Endodermal cell (in vitro differentiated cells): ENCODE measurements at regions not wholly inside any gene's neighbourhood (a gene's known extent, or its start where the extent isn't known, plus 50 kb on each side); places are given as distances from the start of the nearest gene placed in this dataset.
"Not testable (repeated sequence)": the region's sequence is repeated elsewhere in the genome, so short reads cannot be mapped to it uniquely, and the experiment has no call there.

Experiments used
- DNase-seq: peaks from one replicate; pipeline ENCODE4 v3.0.0-alpha.2; 2017
- H3K27ac ChIP-seq: 2 replicates; pipeline ENCODE4 v1.5.1; 2013; ENCODE audit warnings: mild to moderate bottlenecking, low read depth, low read length, moderate library complexity
- H3K27me3 ChIP-seq: 2 replicates; pipeline ENCODE4 v1.6.1; 2013; ENCODE audit warnings: mild to moderate bottlenecking, low read length, moderate library complexity; ENCODE audit not compliant: insufficient read depth, control insufficient read depth, poor library complexity, severe bottlenecking
- H3K36me3 ChIP-seq: 2 replicates; pipeline ENCODE4 v1.7.0; 2013; ENCODE audit warnings: mild to moderate bottlenecking, low read length, moderate library complexity; ENCODE audit not compliant: control insufficient read depth, insufficient read depth
- H3K4me1 ChIP-seq: one replicate; pipeline ENCODE4 v1.7.0; 2013; ENCODE audit warnings: low read length; ENCODE audit not compliant: control insufficient read depth, insufficient read depth
- H3K4me3 ChIP-seq: 2 replicates; pipeline ENCODE4 v1.5.1; 2013; ENCODE audit warnings: mild to moderate bottlenecking, low read length, moderate library complexity
- H3K9ac ChIP-seq: 2 replicates; pipeline ENCODE4 v1.6.1; 2013; ENCODE audit warnings: mild to moderate bottlenecking, low read length, moderate library complexity; ENCODE audit not compliant: poor library complexity, severe bottlenecking; ENCODE audit errors: extremely low read depth
- H3K9me3 ChIP-seq: 2 replicates; pipeline ENCODE4 v1.6.1; 2013; ENCODE audit warnings: mild to moderate bottlenecking, low read length, moderate library complexity; ENCODE audit not compliant: control insufficient read depth
- H3K27ac Mint-ChIP-seq: 2 replicates; pipeline ENCODE4 v1.8.0; 2020; ENCODE audit warnings: mixed read lengths
- H3K27me3 Mint-ChIP-seq: 2 replicates; pipeline ENCODE4 v1.8.0; 2021; ENCODE audit warnings: mild to moderate bottlenecking, mixed read lengths; ENCODE audit not compliant: insufficient read depth
- H3K36me3 Mint-ChIP-seq: 2 replicates; pipeline ENCODE4 v1.8.0; 2020; ENCODE audit warnings: low read depth, mixed read lengths
- H3K4me1 Mint-ChIP-seq: 2 replicates; pipeline ENCODE4 v1.8.0; 2020; ENCODE audit warnings: mixed read lengths
- H3K4me3 Mint-ChIP-seq: 2 replicates; pipeline ENCODE4 v1.8.0; 2020; ENCODE audit warnings: mild to moderate bottlenecking, moderate library complexity, mixed read lengths
- H3K9me3 Mint-ChIP-seq: 2 replicates; pipeline ENCODE4 v1.8.0; 2020; ENCODE audit warnings: mild to moderate bottlenecking, mixed read lengths
- CTCF ChIP-seq: fragments of 200-600 bp; sonication (generic); conservative IDR thresholded peaks from 2 replicates; pipeline ENCODE4 v1.5.0; 2021; ENCODE audit warnings: antibody characterized with exemption, mild to moderate bottlenecking
- WGBS, 2 experiments: methylation state at CpG; one replicate each; pipeline versions ENCODE4 v1.1.5 to v1.1.7; 2013; ENCODE audit warnings: missing lambda C conversion rate in 2 of 2, mixed read lengths in 1 of 2; ENCODE audit not compliant: insufficient coverage in 1 of 2, insufficient read length in 1 of 2; 5-methylcytosine and 5-hydroxymethylcytosine counted together

GRCh38 chr4:128428397-128428796, 140.8 kb upstream of the PGRMC2 start:
- Histone ChIP-seq H3K9ac (no peak overlapping the region), H3K9me3 (peaks cover 5% of the 10 kb centered on the region), H3K27ac (no peak overlapping the region), H3K27me3 (no peaks in the 10 kb centered on the region), H3K4me3 (no peak overlapping the region), H3K36me3 (no peaks in the 10 kb centered on the region), H3K4me1 (no peaks in the 10 kb centered on the region)
- DNase-seq = no peak
- peaks cover 19% of the 10 kb centered on the region for H3K9me3 Mint-ChIP-seq
- H3K36me3 Mint-ChIP-seq = peaks cover 1% of the 10 kb centered on the region
- TF ChIP-seq CTCF = no peak
- no peak overlapping the region for H3K4me3 Mint-ChIP-seq
- no peak overlapping the region for H3K27ac Mint-ChIP-seq
- H3K27me3 Mint-ChIP-seq = no peaks in the 10 kb centered on the region
- H3K4me1 Mint-ChIP-seq = no peaks in the 10 kb centered on the region
- WGBS, 2 experiments = 100% methylated on average over 1 of the region's 3 CpGs; no CpG with 5 or more reads in 1 of the 2 experiments

GRCh38 chr4:128427832-128428366, 140.3 kb upstream of the PGRMC2 start:
- WGBS, 2 experiments = 81 to 93% methylated on average over 4 to 5 of the region's 5 CpGs
- no peaks in the 10 kb centered on the region for H3K36me3 ChIP-seq
- H3K4me3 ChIP-seq = no peak overlapping the region

GRCh38 chr4:128424527-128425497, 137.2 kb upstream of the PGRMC2 start:
- no peak for DNase-seq
- Mint-ChIP-seq H3K9me3 (peaks cover 8% of the 10 kb centered on the region), H3K27ac (no peak overlapping the region), H3K36me3 (no peaks in the 10 kb centered on the region), H3K27me3 (no peaks in the 10 kb centered on the region), H3K4me1 (no peaks in the 10 kb centered on the region), H3K4me3 (no peak overlapping the region)
- no peak overlapping the region for H3K27ac ChIP-seq
- H3K4me3 ChIP-seq = no peak overlapping the region
- TF ChIP-seq CTCF = no peak
- 84 to 92% methylated on average over 4 of the region's 4 CpGs for WGBS, 2 experiments
- no peaks in the 10 kb centered on the region for H3K36me3 ChIP-seq
- H3K9me3 ChIP-seq = no peaks in the 10 kb centered on the region
- H3K9ac ChIP-seq = no peak overlapping the region
- no peaks in the 10 kb centered on the region for H3K4me1 ChIP-seq
- no peaks in the 10 kb centered on the region for H3K27me3 ChIP-seq

More at GRCh38 chr4:128427832-128428366, 140.3 kb upstream of the PGRMC2 start:
- no peaks in the 10 kb centered on the region for H3K4me1 Mint-ChIP-seq
- no peaks in the 10 kb centered on the region for H3K4me1 ChIP-seq
- H3K9me3 ChIP-seq = peaks cover 5% of the 10 kb centered on the region
- H3K27ac Mint-ChIP-seq = no peak overlapping the region
- H3K27ac ChIP-seq = no peak overlapping the region
- H3K9me3 Mint-ChIP-seq = peaks cover 19% of the 10 kb centered on the region
- H3K27me3 ChIP-seq = no peaks in the 10 kb centered on the region
- peak; percentile 44 for TF ChIP-seq CTCF
- H3K4me3 Mint-ChIP-seq = no peak overlapping the region
- H3K36me3 Mint-ChIP-seq = peaks cover 1% of the 10 kb centered on the region
- peak; percentile 55 for DNase-seq
- H3K9ac ChIP-seq = no peak overlapping the region
- no peaks in the 10 kb centered on the region for H3K27me3 Mint-ChIP-seq

- not testable (repeated sequence) for H3K4me1 ChIP-seq, H3K27ac Mint-ChIP-seq, H3K9me3 Mint-ChIP-seq, H3K4me1 Mint-ChIP-seq, H3K27me3 ChIP-seq, H3K36me3 Mint-ChIP-seq, H3K36me3 ChIP-seq, DNase-seq, H3K4me3 ChIP-seq, H3K9me3 ChIP-seq, H3K27ac ChIP-seq, H3K9ac ChIP-seq, H3K4me3 Mint-ChIP-seq, H3K27me3 Mint-ChIP-seq
- WGBS, 2 experiments = 91% methylated on average over 4 of the region's 5 CpGs; no CpG with 5 or more reads in 1 of the 2 experiments
Measured at GRCh38 chr4:128422296-128422695, 134.7 kb upstream of the PGRMC2 start.
